OCI-LY1 (cell line): ENCODE measurements at regions not wholly inside any gene's neighbourhood (a gene's known extent, or its start where the extent isn't known, plus 50 kb on each side); places are given as distances from the start of the nearest gene placed in this dataset.

Source experiments
- H2AFZ ChIP-seq: fragments of 200-600 bp; sonication (generic), shearing (Covaris generic); 2 replicates; pipeline ENCODE4 v1.6.0; 2014; ENCODE audit warnings: antibody characterized with exemption, mild to moderate bottlenecking, low read length
- H3F3A ChIP-seq: fragments of 200-600 bp; sonication (generic), shearing (Covaris generic); 2 replicates; pipeline ENCODE4 v1.6.0; 2014; ENCODE audit warnings: mild to moderate bottlenecking, antibody characterized with exemption, low read length, moderate library complexity; ENCODE audit not compliant: insufficient read depth
- H3K27ac ChIP-seq: fragments of 200-600 bp; sonication (generic); 2 replicates; pipeline ENCODE4 v1.5.1; 2014; ENCODE audit warnings: low read length, mixed run types, mild to moderate bottlenecking, low read depth; ENCODE audit not compliant: poor library complexity, severe bottlenecking
- H3K27me3 ChIP-seq: fragments of 200-600 bp; sonication (generic); 2 replicates; pipeline ENCODE4 v1.6.0; 2014; ENCODE audit warnings: antibody characterized with exemption, mild to moderate bottlenecking, low read length, moderate library complexity; ENCODE audit not compliant: insufficient read depth
- H3K36me3 ChIP-seq: fragments of 200-600 bp; sonication (generic); 2 replicates; pipeline ENCODE4 v1.6.1; 2014; ENCODE audit warnings: mild to moderate bottlenecking, antibody characterized with exemption, low read length, moderate library complexity, mixed read lengths; ENCODE audit not compliant: insufficient read depth
- H3K4me1 ChIP-seq: fragments of 200-600 bp; sonication (generic); 2 replicates; pipeline ENCODE4 v1.5.1; 2014; ENCODE audit warnings: mild to moderate bottlenecking, low read length, moderate library complexity; ENCODE audit not compliant: insufficient read depth, severe bottlenecking
- H3K4me2 ChIP-seq: fragments of 200-600 bp; sonication (generic), shearing (Covaris generic); 2 replicates; pipeline ENCODE4 v1.6.1; 2014; ENCODE audit warnings: low read length
- H3K4me3 ChIP-seq: fragments of 200-600 bp; sonication (generic); 2 replicates; pipeline ENCODE4 v1.5.1; 2014; ENCODE audit warnings: low read length, low read depth, mild to moderate bottlenecking, mixed read lengths; ENCODE audit not compliant: poor library complexity, severe bottlenecking
- H3K79me2 ChIP-seq: fragments of 200-600 bp; shearing (Covaris generic); 2 replicates; pipeline ENCODE4 v1.6.1; 2016; ENCODE audit warnings: mixed run types, low read length, mixed read lengths; ENCODE audit not compliant: insufficient read depth
- H3K9ac ChIP-seq: fragments of 200-600 bp; sonication (generic), shearing (Covaris generic); 2 replicates; pipeline ENCODE4 v1.6.1; 2014; ENCODE audit warnings: mild to moderate bottlenecking, low read length, mixed read lengths
- H3K9me2 ChIP-seq: fragments of 200-600 bp; sonication (generic), shearing (Covaris generic); 2 replicates; pipeline ENCODE4 v1.6.1; 2014; ENCODE audit warnings: low read depth, mild to moderate bottlenecking, low read length, mixed read lengths
- H3K9me3 ChIP-seq: fragments of 200-600 bp; shearing (Covaris generic); 2 replicates; pipeline ENCODE4 v1.6.1; 2014; ENCODE audit warnings: low read length, mixed read lengths
- H4K20me1 ChIP-seq: fragments of 200-600 bp; sonication (generic), shearing (Covaris generic); 2 replicates; pipeline ENCODE4 v1.6.0; 2016; ENCODE audit warnings: mild to moderate bottlenecking, low read length; ENCODE audit not compliant: insufficient read depth
- CTCF ChIP-seq: fragments of 200-600 bp; sonication (generic), shearing (Covaris generic); IDR thresholded peaks from 2 replicates; pipeline ENCODE4 v1.5.1; 2017; ENCODE audit warnings: mild to moderate bottlenecking, antibody characterized with exemption, low read length, moderate library complexity, mixed read lengths
- EZH2 ChIP-seq: fragments of 200-600 bp; sonication (generic), shearing (Covaris generic); IDR thresholded peaks from 2 replicates; pipeline ENCODE4 v1.8.0; 2017; ENCODE audit warnings: borderline replicate concordance, mixed run types, mild to moderate bottlenecking, antibody characterized with exemption, low read length, moderate library complexity, mixed read lengths

GRCh38 chr12:14249368-14249767 is 116.1 kb upstream of the ATF7IP start:
- H3K9ac ChIP-seq, result no peak overlapping the region
- TF ChIP-seq CTCF (no peak), EZH2 (no peak)
- H4K20me1 ChIP-seq, result no peaks in the 10 kb centered on the region
- H3K36me3 ChIP-seq, result no peaks in the 10 kb centered on the region
- peaks cover 16% of the 10 kb centered on the region for H3K4me1 ChIP-seq
- H2AFZ ChIP-seq, result no peak overlapping the region
- H3K27ac ChIP-seq, result no peak overlapping the region
- H3K4me3 ChIP-seq, result no peak overlapping the region
- H3K9me2 ChIP-seq, result no peaks in the 10 kb centered on the region
- H3K27me3 ChIP-seq, result no peaks in the 10 kb centered on the region
- H3K79me2 ChIP-seq, result no peaks in the 10 kb centered on the region
- no peaks in the 10 kb centered on the region for H3K9me3 ChIP-seq
- H3F3A ChIP-seq, result 0 out of 2 replicates have a peak, but pooled peaks cover 6% of the 10 kb centered on the region
- no peak overlapping the region for H3K4me2 ChIP-seq

- no peak overlapping the region for H3K9ac ChIP-seq
- peaks cover 27% of the 10 kb centered on the region for H3K4me1 ChIP-seq
- 0 out of 2 replicates have a peak, but pooled peaks cover 6% of the 10 kb centered on the region for H3K9me3 ChIP-seq
- no peak overlapping the region for H3K4me2 ChIP-seq
- H3F3A ChIP-seq, result 0 out of 2 replicates have a peak, but pooled peaks cover 2% of the 10 kb centered on the region
- no peaks in the 10 kb centered on the region for H3K9me2 ChIP-seq
- H4K20me1 ChIP-seq, result no peaks in the 10 kb centered on the region
- H3K27me3 ChIP-seq, result no peaks in the 10 kb centered on the region
- no peak overlapping the region for H3K4me3 ChIP-seq
- no peak overlapping the region for H2AFZ ChIP-seq
- H3K36me3 ChIP-seq, result no peaks in the 10 kb centered on the region; the same call in 1 of the 2 replicates
- no peaks in the 10 kb centered on the region for H3K79me2 ChIP-seq
- no peak for TF ChIP-seq EZH2
- TF ChIP-seq CTCF, result no peak
- no peak overlapping the region for H3K27ac ChIP-seq
Measured at GRCh38 chr12:14252697-14253096, 112.8 kb upstream of the ATF7IP start.

GRCh38 chr12:14253496-14253895 is 112.0 kb upstream of the ATF7IP start:
- Histone ChIP-seq H3K27ac (no peak overlapping the region), H3K36me3 (no peaks in the 10 kb centered on the region; the same call in 1 of the 2 replicates), H3K4me2 (no peak overlapping the region), H3K27me3 (no peaks in the 10 kb centered on the region), H3F3A (0 out of 2 replicates have a peak, but pooled peaks cover 2% of the 10 kb centered on the region), H3K9me2 (no peaks in the 10 kb centered on the region), H3K79me2 (no peaks in the 10 kb centered on the region), H3K4me3 (no peak overlapping the region), H3K9ac (no peak overlapping the region), H2AFZ (no peak overlapping the region), H4K20me1 (no peaks in the 10 kb centered on the region), H3K9me3 (peaks cover 6% of the 10 kb centered on the region; the same call in 1 of the 2 replicates), H3K4me1 (peaks cover 35% of the 10 kb centered on the region)
- TF ChIP-seq CTCF, result no peak
- no peak for TF ChIP-seq EZH2
